GM21381 (cell line): ENCODE measurements at regions not wholly inside any gene's neighbourhood (a gene's known extent, or its start where the extent isn't known, plus 50 kb on each side); places are given as distances from the start of the nearest gene placed in this dataset.
"Not testable (repeated sequence)": the region's sequence is repeated elsewhere in the genome, so short reads cannot be mapped to it uniquely, and the experiment has no call there.

Experiments used
- ATAC-seq: cut with Tn5 transposase; IDR thresholded peaks from one replicate; pipeline ENCODE4 v1.9.1; 2021; ENCODE audit warnings: mild to moderate bottlenecking, moderate library complexity; ENCODE audit not compliant: unreplicated experiment

DNA sequence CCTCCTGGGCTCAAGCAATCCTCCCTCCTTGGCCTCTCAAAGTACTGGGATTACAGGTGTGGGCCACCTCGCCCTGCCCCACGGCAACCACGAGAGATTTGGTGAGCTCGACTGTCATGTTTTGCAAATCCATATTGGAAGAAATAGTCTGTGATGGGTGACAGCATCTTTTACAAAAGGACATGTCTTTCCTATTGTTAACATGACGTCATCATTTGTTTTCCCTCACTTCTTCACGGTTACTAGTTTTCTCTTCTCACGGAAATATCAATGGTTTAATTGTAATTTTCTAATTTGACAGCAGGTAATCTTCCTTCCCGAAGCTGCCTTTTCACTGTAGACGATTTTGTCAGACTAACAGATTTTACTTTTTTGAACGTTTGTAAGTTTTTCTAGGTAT lies 110.8 kb upstream of the GREM2 start:
- ATAC-seq, result no peak

DNA sequence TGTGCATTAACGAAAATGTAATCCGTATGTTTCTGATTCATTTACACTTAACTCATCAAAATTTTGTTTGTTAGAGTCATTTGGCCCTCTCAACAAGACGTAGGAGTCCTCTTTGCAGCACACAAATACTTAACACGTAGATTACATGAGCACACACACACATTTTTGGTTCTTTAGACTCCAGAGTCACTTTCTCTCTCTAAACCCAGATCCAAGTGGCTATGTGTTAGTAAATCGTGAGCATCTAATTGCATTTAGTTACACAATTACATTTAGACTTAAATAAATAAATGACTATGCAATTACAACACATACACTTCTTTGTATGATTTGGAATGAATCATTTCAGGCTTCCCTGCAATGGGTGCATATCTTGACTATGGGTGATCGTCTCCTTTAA lies 109.0 kb upstream of the GREM2 start:
- no peak for ATAC-seq

- no peak for ATAC-seq
Observed at GRCh38 chr1:240719953-240720700, 108.2 kb upstream of the GREM2 start.

- not testable (repeated sequence) for ATAC-seq
Observed at GRCh38 chr1:240716538-240716937, 104.6 kb upstream of the GREM2 start.

- no peak for ATAC-seq
Observed at GRCh38 chr1:240714568-240715292, 102.8 kb upstream of the GREM2 start.

DNA sequence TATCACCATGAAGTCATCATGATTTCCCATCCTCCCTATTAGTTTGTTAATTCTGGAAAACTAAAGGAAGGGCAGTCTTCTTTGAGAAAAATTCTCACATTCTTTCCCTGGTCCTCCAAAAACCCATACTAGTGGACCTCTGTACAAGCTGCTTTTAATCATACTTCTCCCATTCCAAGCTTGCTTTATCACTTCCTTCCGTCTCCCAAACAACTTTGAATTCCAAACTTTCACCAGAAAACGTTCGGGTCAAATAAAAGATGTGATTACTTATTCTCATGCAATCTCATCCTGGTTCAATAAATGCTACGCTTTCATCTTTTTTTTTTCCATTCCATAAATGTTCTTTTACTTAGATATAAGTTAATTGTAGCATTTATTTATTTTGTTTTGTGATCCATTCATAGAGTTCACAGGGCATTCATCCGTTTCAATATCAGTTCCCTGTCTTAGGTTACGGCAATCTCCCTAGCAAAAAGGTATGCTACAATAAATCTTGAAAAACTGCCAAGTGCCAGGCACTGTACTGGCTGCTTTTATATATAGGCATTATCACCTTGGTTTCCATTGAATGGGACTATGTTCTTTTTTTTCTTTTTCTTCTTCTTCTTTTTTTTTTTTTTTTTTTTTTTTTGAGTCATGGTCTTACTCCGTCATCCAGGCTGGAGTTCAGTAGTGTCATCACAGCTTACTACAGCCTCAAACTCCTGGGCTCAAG lies 100.2 kb upstream of the GREM2 start:
- no peak for ATAC-seq

GRCh38 chr1:240711020-240711419 lies 99.1 kb upstream of the GREM2 start:
- ATAC-seq, result no peak

DNA sequence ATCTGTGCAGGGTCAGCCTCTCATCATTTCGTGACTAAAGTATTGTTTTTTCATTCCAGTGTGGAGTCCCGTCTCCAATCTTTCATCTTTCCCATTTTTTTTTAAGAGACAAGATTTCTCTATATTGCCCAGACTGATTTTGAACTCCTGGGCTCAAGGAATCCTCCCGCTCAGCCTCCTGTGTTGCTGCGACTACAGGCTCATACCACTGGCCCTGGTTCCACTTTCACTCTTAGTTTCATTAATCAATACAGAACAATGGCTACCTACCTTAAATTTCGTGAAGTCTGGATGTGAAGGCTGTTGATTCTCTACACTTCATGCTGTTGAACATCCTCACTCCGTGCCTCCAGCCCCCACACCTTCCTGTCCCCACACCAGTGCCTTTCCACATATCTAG lies 97.7 kb upstream of the GREM2 start:
- no peak for ATAC-seq

DNA sequence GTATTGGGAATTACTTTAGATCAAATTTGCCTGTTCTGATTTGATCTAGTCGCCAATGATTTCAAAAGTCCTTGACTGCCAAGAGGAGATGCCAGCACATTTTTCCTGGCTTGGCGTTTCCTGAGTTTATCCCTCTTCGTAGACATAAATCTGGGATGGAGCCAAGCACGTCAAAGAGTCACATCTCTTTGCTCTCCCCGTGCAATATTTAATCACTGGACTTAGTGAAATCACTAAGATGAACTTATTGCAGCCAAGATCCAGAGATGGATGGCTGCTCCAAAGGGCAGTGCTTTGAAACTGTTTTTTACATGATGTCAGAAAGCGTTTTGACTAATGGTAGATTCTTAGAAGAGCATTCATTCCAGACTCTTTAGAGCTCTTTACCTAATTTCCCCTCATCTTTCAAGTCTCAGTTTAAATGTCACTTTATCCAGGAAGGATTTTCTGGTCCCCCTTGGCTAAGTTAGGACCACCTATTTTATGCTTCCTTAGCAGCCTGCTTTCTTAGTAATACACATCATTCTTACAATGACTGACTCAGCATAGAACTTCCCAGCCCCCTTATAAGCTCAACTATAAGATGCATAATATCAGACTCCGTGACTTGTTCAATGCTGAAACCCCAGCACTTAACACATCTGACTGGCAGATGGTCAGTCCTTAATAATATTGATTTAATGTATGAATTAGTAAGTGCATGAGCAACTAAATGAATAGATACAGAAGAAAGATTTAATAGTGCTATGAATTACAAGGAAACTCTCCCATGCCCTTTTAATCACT lies 94.4 kb upstream of the GREM2 start:
- ATAC-seq, result no peak

DNA sequence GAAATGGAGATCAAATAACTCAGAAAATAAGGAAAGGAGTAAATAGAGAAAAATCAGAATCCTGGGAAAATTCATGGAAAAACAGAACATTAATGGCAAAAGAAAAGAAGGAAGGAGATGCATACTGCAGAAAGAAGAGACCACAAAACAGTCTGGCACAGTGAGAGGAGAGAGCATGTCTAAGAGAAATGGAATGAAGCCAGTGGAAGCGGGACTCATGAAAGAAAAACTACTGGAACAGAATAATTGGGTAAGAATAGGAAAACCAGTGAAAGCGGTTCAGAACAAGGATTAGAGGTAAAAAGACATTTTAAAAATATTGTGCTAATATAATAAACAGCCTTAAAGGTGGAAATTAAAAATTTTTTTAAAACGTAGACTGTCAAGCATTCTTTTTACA lies 93.6 kb upstream of the GREM2 start:
- ATAC-seq, result no peak

GRCh38 chr1:240701412-240701811 lies 89.5 kb upstream of the GREM2 start:
- no peak for ATAC-seq

GRCh38 chr1:240695416-240695815 lies 83.5 kb upstream of the GREM2 start:
- ATAC-seq, result no peak

DNA sequence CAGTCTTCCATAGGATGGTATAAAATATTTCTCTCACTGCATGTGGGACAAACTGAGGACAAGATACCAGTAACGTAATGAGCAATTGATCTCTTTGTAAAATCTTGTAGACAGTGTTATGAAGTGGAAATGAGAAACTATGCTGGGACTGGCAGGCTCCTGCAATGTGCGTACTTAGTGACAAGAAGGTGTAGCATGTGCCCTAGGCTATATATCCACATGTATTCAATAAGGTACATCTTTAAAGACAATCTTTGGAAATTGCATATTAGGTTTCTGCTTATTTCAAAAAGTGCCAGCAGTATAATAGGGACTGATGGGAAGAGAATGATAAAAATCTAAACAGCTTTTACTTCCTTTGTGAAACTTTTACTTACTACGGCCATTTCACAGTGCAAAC lies 81.9 kb upstream of the GREM2 start:
- no peak for ATAC-seq

DNA sequence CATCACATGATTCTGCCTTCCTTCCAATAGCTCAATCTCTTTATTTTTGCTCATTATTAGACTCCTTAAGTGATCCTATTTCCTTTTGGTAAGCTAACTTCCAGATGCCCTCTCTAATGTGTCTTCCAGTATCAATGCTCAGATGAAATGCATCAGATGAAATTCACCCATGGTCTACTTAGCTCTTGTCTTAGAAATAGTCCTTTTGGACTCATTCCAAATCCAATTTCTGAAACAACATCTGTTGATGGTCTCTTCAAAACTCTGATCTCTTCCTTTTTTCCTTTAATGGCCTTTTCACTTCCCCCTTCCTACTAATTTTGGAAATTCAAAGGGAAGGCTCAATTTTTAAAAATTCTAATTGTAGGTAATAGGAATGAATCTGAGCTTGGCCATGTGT lies 81.1 kb upstream of the GREM2 start:
- ATAC-seq, result no peak

- ATAC-seq, result no peak
Observed at GRCh38 chr1:240691909-240692705, 80.2 kb upstream of the GREM2 start.

- ATAC-seq, result no peak
Observed at GRCh38 chr1:240691501-240691900, 79.5 kb upstream of the GREM2 start.

DNA sequence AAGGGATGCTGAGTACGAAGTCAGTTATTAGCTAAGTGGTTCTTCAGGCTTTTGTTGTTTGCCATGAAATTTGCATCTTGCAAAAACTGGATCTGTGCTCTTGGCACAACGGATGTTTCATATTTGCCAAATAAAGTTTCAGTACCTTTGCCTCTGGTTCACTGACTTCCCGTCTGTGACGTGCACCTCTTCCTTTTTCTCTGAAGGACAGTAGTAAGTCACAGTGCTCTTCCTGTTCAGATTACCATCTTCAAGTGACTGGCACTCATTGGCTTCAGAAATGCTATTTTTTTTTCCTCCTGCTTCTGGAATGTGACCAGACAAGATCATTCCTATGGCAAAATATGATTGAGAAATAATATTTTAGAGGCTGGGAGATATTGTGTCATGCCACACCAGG lies 75.9 kb upstream of the GREM2 start:
- peak; percentile 96 for ATAC-seq

DNA sequence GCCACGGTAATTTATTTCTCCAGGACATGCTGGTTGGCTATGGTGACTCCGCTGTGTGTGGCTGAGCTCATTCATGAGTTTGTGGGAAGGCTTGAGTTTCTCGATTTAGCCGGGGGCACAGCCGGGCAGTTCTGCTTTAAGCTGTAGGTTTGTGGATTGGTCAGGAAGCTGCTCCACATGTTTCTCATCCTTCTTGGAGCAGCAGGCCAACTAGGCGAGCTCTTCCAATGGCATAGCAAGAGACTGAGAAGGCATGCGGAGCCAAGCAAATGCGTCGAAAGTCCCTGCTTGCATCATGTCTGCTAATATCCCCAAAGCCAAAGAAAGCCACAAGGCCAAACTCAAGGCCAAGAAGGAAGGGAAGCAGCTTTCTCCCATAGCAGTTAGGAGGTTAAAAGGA lies 71.6 kb upstream of the GREM2 start:
- no peak for ATAC-seq

DNA sequence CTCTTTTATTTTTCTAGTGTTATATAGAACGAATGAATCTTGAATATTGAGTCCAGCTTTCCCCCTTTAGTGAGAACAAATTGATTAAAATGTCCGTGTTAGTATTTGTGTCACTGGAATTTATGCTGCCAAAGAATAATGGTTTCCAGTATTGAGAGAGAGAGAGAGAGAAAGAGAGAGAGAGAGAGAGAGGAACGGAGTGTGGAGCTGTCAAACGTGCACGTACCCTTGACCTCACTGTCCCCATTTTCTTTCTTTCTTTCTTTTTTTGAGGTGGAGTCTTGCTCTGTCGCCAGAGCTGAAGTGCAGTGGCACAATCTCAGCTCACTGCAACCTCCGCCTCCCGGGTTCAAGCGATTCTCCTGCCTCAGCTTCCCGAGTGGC lies 70.9 kb upstream of the GREM2 start:
- no peak for ATAC-seq

DNA sequence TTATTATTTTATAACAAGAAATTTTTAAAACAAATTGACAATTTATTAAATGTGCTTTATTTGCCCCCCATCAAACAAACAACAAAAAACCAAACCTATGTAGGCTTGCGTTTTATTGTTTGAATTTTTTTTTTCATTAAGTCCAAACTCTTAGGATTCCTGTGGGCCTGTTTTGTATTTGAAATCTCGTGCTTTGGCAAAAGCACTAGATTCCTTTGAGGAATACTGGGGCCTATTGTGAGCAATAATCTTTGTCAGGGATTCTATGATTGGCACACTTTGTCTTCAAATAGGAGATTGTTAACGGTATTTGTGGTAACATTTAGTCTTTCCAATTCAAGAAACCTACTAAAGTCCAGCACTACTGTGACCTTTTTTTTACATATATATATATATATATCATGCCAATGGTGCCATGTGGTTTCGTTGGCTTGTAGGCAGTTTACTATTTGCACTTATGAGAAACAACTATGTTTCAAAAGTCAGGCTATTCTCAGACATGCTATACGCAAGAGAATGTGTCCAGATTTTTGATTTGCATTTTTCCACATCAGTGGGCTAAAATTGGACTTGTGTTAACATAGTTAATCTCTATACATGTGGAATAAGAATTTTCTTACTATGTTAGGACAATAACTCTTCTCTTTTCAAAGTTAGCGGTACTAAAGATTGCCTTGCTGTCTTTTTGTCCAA lies 70.4 kb upstream of the GREM2 start:
- ATAC-seq, result no peak
